ENCODE measurements at regions not wholly inside any gene's neighbourhood (a gene's known extent, or its start where the extent isn't known, plus 50 kb on each side); places are given as distances from the start of the nearest gene placed in this dataset.

GRCh38 chr4:18935659-18936345 is 914.2 kb upstream of the LCORL start:
- ChIA-PET CTCF (no interaction called here), POLR2A (no interaction called here)
- no peak for DNase-seq (ENCODE audit: extremely low spot score)
- no peak for TF ChIP-seq CTCF (IDR thresholded peaks at IDR 0.05; ENCODE audit: control extremely low read depth, extremely low read depth, low read depth, missing control alignments)

GRCh38 chr4:18934197-18934596 is 912.6 kb upstream of the LCORL start:
- ChIA-PET POLR2A (no interaction called here), CTCF (no interaction called here)
- DNase-seq (ENCODE audit: extremely low spot score): no peak
- TF ChIP-seq CTCF (IDR thresholded peaks at IDR 0.05; ENCODE audit: control extremely low read depth, extremely low read depth, low read depth, missing control alignments): no peak

GRCh38 chr4:18932730-18933339 is 911.3 kb upstream of the LCORL start:
- TF ChIP-seq CTCF (IDR thresholded peaks at IDR 0.05; ENCODE audit: control extremely low read depth, extremely low read depth, low read depth, missing control alignments): no peak
- DNase-seq (ENCODE audit: extremely low spot score): no peak
- POLR2A ChIA-PET: no interaction called here
- CTCF ChIA-PET: interaction anchor here (0.6 kb wide), 1 partner anchor 12 kb away, joined by 3 read pairs; no protein-coding TSS in a partner anchor

GRCh38 chr4:18931643-18932377 is 910.3 kb upstream of the LCORL start:
- no peak for TF ChIP-seq CTCF (IDR thresholded peaks at IDR 0.05; ENCODE audit: control extremely low read depth, extremely low read depth, low read depth, missing control alignments)
- POLR2A ChIA-PET: no interaction called here
- DNase-seq (ENCODE audit: extremely low spot score): no peak
- CTCF ChIA-PET: no interaction called here

- ChIA-PET CTCF (no interaction called here), POLR2A (no interaction called here)
- DNase-seq (ENCODE audit: extremely low spot score): no peak
- no peak for TF ChIP-seq CTCF (IDR thresholded peaks at IDR 0.05; ENCODE audit: control extremely low read depth, extremely low read depth, low read depth, missing control alignments)
Measured at GRCh38 chr4:18930487-18930886, 908.9 kb upstream of the LCORL start.

- ChIA-PET POLR2A (no interaction called here), CTCF (no interaction called here)
- no peak for DNase-seq (ENCODE audit: extremely low spot score)
- no peak for TF ChIP-seq CTCF (IDR thresholded peaks at IDR 0.05; ENCODE audit: control extremely low read depth, extremely low read depth, low read depth, missing control alignments)
Measured at GRCh38 chr4:18923496-18924161, 902.1 kb upstream of the LCORL start.

Data from GM10248 (cell line).